GM06990 (cell line): ENCODE measurements at regions not wholly inside any gene's neighbourhood (a gene's known extent, or its start where the extent isn't known, plus 50 kb on each side); places are given as distances from the start of the nearest gene placed in this dataset.

ENCODE experiments used
- DNase-seq: peaks from one replicate; pipeline ENCODE4 v3.0.0-alpha.2; 2011; ENCODE audit not compliant: insufficient read length; ENCODE audit errors: extremely low read depth
- H3K27me3 ChIP-seq: replicated peaks from 2 replicates; pipeline ENCODE4 v1.6.0; 2011; ENCODE audit warnings: low read length; ENCODE audit not compliant: control insufficient read depth, insufficient read depth
- H3K36me3 ChIP-seq: 2 replicates; pipeline ENCODE4 v1.5.1; 2011; ENCODE audit warnings: low read length; ENCODE audit not compliant: control insufficient read depth, insufficient read depth
- H3K4me3 ChIP-seq: replicated peaks from 2 replicates; pipeline ENCODE4 v1.5.1; 2011; ENCODE audit warnings: low read depth, mild to moderate bottlenecking, control low read depth, low read length
- CTCF ChIP-seq: IDR thresholded peaks from 2 replicates; pipeline ENCODE4 v1.5.1; 2011; ENCODE audit warnings: low read length, control low read depth, mild to moderate bottlenecking, inconsistent platforms; ENCODE audit not compliant: insufficient read depth, poor library complexity, severe bottlenecking

- no peak for DNase-seq
- H3K4me3 ChIP-seq = no peak overlapping the region
- no peaks in the 10 kb centered on the region for H3K36me3 ChIP-seq
- TF ChIP-seq CTCF = no peak
- no peaks in the 10 kb centered on the region for H3K27me3 ChIP-seq
Measured at GRCh38 chr3:163273694-163274093, 1777.1 kb downstream of the OTOL1 start.

DNA sequence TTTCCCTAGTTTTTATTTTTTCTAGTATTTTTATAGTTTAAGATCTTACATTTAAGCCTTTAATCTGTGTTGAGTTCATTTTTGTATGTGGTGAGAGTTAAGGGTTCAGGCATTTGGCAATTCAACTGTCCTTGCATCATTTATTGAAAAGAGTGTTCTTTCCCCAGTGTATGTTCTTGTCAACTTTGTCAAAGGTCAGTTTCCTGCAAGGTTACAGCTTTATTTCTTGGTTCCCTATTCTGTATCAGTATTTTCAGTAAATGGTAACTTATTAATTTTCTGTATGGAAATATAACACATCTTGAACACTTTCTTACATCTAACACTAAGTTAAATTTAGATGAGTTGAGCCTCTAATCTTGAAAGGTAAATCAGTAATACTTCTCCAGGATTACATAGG is 1770.1 kb downstream of the OTOL1 start:
- Histone ChIP-seq H3K4me3 (no peak overlapping the region), H3K27me3 (no peaks in the 10 kb centered on the region), H3K36me3 (no peaks in the 10 kb centered on the region)
- TF ChIP-seq CTCF = no peak
- no peak for DNase-seq

DNA sequence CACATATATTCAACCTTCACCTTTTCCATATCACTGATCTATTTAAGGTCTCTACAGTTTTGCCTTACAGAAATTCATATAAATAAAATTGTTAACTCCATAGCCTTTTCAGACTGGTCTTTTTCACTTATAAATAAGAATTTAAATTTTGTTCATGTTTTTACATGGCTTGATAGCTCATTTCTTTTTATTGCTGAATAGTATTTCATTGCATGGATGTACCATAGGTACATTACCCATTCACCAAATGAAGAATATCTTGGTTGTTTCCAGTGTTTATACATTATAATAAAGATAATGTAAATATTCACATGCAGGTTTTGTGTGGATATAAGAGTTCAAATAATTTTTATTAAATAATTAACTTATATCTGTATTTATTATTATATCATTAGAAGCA is 1765.0 kb downstream of the OTOL1 start:
- H3K27me3 ChIP-seq = no peaks in the 10 kb centered on the region
- H3K36me3 ChIP-seq = no peaks in the 10 kb centered on the region
- no peak overlapping the region for H3K4me3 ChIP-seq
- no peak for DNase-seq
- no peak for TF ChIP-seq CTCF

DNA sequence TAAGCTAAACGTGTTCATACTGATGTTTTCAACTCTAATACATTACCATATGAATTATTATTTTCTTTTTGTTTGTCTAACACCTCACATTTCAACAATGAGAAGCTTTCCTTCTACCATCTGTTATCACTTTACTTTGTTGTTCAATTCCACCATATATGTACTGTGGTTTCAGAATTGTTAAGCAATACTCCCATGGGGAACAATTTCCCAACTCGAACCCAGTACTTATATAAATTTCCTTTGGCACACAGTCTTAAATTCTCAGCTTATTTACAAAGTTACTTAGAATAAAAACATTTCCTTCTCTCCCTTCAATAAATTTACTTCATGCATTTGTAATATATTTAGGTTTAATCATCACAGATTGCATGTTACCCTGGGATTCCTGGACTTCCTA is 1764.4 kb downstream of the OTOL1 start:
- Histone ChIP-seq H3K27me3 (no peaks in the 10 kb centered on the region), H3K36me3 (no peaks in the 10 kb centered on the region), H3K4me3 (no peak overlapping the region)
- TF ChIP-seq CTCF = no peak
- no peak for DNase-seq

GRCh38 chr3:163218336-163218735 is 1721.7 kb downstream of the OTOL1 start:
- no peak overlapping the region for H3K4me3 ChIP-seq
- no peaks in the 10 kb centered on the region for H3K36me3 ChIP-seq
- DNase-seq = no peak
- TF ChIP-seq CTCF = no peak
- no peaks in the 10 kb centered on the region for H3K27me3 ChIP-seq

GRCh38 chr3:163213838-163214237 is 1717.2 kb downstream of the OTOL1 start:
- no peak for DNase-seq
- TF ChIP-seq CTCF = no peak
- Histone ChIP-seq H3K27me3 (no peaks in the 10 kb centered on the region), H3K36me3 (no peaks in the 10 kb centered on the region), H3K4me3 (no peak overlapping the region)
